ENCODE measurements at regions not wholly inside any gene's neighbourhood (a gene's known extent, or its start where the extent isn't known, plus 50 kb on each side); places are given as distances from the start of the nearest gene placed in this dataset.

DNA sequence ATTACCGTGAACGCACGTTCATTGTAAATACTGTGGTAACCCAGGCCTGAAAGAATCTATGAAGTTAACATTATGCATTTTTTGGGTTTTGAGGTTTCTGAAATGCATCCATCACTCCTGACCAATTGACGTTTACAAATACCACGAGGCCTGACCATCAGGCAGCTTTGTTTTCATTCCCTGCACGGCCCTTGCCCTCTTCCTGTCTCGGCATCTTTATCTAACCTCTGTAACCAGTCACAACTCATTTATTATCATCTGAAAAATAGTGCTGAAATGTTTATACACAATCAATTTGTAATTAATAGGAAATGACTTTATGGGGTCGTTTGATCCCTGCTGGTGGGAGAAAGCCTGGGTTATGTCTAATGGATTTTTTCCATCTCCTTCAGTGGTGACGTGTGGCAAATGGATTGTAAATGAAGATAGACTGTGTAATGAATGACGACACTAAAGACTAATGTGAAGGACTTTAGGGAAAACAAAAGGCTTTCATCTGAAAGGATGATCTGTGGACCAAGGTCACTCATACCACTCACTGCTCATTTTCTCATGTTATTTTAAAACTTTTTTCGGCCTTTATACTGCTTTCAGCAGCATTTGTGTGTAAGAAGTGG lies 102.7 kb upstream of the SORBS2 start:
- H3K27ac Mint-ChIP-seq (ENCODE audit: unreplicated experiment) = peak overlapping the region; percentile 69
- peak overlapping the region; percentile 12 for H3K4me3 Mint-ChIP-seq (ENCODE audit: unreplicated experiment)
- H3K36me3 Mint-ChIP-seq (ENCODE audit: unreplicated experiment) = no peaks in the 10 kb centered on the region
- H3K9me3 Mint-ChIP-seq (ENCODE audit: unreplicated experiment) = no peaks in the 10 kb centered on the region
- H3K4me1 Mint-ChIP-seq (ENCODE audit: unreplicated experiment) = peaks cover 48% of the 10 kb centered on the region
- TF ChIP-seq, protein P1, sequence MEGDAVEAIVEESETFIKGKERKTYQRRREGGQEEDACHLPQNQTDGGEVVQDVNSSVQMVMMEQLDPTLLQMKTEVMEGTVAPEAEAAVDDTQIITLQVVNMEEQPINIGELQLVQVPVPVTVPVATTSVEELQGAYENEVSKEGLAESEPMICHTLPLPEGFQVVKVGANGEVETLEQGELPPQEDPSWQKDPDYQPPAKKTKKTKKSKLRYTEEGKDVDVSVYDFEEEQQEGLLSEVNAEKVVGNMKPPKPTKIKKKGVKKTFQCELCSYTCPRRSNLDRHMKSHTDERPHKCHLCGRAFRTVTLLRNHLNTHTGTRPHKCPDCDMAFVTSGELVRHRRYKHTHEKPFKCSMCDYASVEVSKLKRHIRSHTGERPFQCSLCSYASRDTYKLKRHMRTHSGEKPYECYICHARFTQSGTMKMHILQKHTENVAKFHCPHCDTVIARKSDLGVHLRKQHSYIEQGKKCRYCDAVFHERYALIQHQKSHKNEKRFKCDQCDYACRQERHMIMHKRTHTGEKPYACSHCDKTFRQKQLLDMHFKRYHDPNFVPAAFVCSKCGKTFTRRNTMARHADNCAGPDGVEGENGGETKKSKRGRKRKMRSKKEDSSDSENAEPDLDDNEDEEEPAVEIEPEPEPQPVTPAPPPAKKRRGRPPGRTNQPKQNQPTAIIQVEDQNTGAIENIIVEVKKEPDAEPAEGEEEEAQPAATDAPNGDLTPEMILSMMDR (IDR thresholded peaks at IDR 0.05) = no peak
- H3K27me3 Mint-ChIP-seq (ENCODE audit: unreplicated experiment) = no peaks in the 10 kb centered on the region
- no peak for DNase-seq (ENCODE audit: extremely low spot score, unreplicated experiment)

DNA sequence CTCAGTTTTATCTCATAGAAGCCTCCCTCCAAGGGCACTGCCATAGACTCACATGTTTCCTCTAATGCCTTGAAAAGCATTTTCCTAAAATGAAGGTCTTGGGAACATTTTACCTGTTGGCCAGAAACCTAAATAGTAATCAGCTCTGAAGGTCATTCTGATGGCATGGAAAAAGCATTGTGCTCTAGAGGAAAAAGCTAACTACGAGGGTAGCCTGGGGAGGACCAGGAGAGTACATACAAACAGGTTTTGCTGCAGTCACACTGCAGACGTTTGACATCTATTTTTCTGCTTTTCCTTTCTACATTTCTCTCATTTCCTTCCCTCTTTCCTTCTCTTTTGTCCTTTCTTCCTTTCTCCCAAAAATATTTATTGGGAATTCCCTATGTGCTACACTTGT lies 103.3 kb upstream of the SORBS2 start:
- Mint-ChIP-seq H3K4me1 (ENCODE audit: unreplicated experiment) (peaks cover 49% of the 10 kb centered on the region), H3K36me3 (ENCODE audit: unreplicated experiment) (no peaks in the 10 kb centered on the region), H3K9me3 (ENCODE audit: unreplicated experiment) (no peaks in the 10 kb centered on the region), H3K4me3 (ENCODE audit: unreplicated experiment) (no peak overlapping the region), H3K27me3 (ENCODE audit: unreplicated experiment) (no peaks in the 10 kb centered on the region), H3K27ac (ENCODE audit: unreplicated experiment) (peak overlapping the region; percentile 69)
- TF ChIP-seq, protein P1 (IDR thresholded peaks at IDR 0.05) = no peak
- DNase-seq (ENCODE audit: extremely low spot score, unreplicated experiment) = no peak

DNA sequence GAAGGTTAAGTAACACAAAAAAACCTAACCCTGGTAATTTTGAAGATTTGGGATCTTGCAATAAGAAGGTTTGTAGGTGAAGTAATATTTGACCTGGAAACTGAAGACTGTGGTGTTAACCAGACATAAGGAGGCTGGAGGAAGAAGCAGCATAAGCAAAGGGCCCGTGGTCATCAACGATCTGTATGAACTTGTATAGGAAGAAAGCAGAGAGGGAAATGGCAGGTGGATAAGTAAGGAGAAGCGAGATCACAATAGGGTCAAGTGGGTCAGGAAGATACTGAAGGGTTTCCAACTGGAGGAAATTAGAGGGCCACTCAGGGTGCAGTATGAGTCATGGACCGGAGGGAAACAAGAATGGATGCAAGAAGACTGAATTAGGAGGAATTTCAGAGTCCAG lies 103.8 kb upstream of the SORBS2 start:
- Mint-ChIP-seq H3K4me3 (ENCODE audit: unreplicated experiment) (no peak overlapping the region), H3K4me1 (ENCODE audit: unreplicated experiment) (peaks cover 47% of the 10 kb centered on the region), H3K27ac (ENCODE audit: unreplicated experiment) (peak overlapping the region; percentile 2), H3K36me3 (ENCODE audit: unreplicated experiment) (no peaks in the 10 kb centered on the region), H3K9me3 (ENCODE audit: unreplicated experiment) (no peaks in the 10 kb centered on the region), H3K27me3 (ENCODE audit: unreplicated experiment) (no peaks in the 10 kb centered on the region)
- TF ChIP-seq, protein P1 (IDR thresholded peaks at IDR 0.05) = no peak
- no peak for DNase-seq (ENCODE audit: extremely low spot score, unreplicated experiment)

DNA sequence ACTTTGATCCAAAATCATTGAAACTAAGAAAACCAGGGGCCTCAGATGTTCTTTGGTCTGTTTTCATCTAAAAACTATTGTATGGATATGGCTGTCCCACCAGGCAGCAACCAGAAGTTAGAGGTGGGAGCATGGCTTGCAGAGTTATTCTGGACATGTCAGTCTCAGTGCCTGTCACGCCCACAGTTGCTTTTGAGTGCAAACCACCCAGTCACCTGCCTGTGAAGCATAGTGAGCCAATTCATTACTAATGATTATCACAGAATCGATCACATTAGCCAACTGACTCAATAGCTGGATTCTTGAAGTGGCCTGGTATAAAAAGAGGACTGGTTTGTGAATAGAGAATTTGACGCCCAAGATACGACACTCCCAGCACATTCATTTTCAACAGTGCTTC lies 104.2 kb upstream of the SORBS2 start:
- Mint-ChIP-seq H3K27me3 (ENCODE audit: unreplicated experiment) (no peaks in the 10 kb centered on the region), H3K27ac (ENCODE audit: unreplicated experiment) (no peak overlapping the region), H3K36me3 (ENCODE audit: unreplicated experiment) (no peaks in the 10 kb centered on the region), H3K4me3 (ENCODE audit: unreplicated experiment) (no peak overlapping the region), H3K9me3 (ENCODE audit: unreplicated experiment) (no peaks in the 10 kb centered on the region), H3K4me1 (ENCODE audit: unreplicated experiment) (peaks cover 48% of the 10 kb centered on the region)
- TF ChIP-seq, protein P1 (IDR thresholded peaks at IDR 0.05) = no peak
- DNase-seq (ENCODE audit: extremely low spot score, unreplicated experiment) = no peak

DNA sequence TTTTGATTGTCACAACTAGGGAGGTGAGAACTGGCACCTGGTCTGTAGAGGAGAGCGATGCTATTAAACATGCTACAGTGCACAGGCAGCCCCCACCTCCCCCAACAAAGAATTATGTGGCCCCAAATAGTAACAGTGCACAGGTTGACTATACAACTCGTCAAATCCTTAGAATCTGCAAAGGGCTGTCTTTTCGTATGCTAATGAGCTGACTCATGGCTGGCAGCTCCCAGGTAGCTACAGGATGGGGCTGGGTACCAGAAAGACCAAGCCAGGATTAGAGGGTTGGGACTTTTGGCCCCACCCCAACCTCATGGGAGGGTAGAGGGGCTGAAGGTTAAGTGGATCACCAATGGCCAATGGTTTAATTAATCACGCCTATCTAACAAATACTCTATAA lies 104.7 kb upstream of the SORBS2 start:
- no peak overlapping the region for H3K27ac Mint-ChIP-seq (ENCODE audit: unreplicated experiment)
- TF ChIP-seq, protein P1 (IDR thresholded peaks at IDR 0.05) = no peak
- no peaks in the 10 kb centered on the region for H3K9me3 Mint-ChIP-seq (ENCODE audit: unreplicated experiment)
- no peaks in the 10 kb centered on the region for H3K27me3 Mint-ChIP-seq (ENCODE audit: unreplicated experiment)
- H3K36me3 Mint-ChIP-seq (ENCODE audit: unreplicated experiment) = no peaks in the 10 kb centered on the region
- H3K4me3 Mint-ChIP-seq (ENCODE audit: unreplicated experiment) = no peak overlapping the region
- H3K4me1 Mint-ChIP-seq (ENCODE audit: unreplicated experiment) = peaks cover 49% of the 10 kb centered on the region
- no peak for DNase-seq (ENCODE audit: extremely low spot score, unreplicated experiment)
